Ovary (tissue), 3 donors: ENCODE measurements at regions not wholly inside any gene's neighbourhood (a gene's known extent, or its start where the extent isn't known, plus 50 kb on each side); places are given as distances from the start of the nearest gene placed in this dataset.

Experiments used
- CTCF ChIP-seq, 3 donors: fragments of 450-650 bp in 2 of 3; fragments of 200-600 bp in 1 of 3; IDR thresholded peaks; one replicate each; pipeline versions ENCODE4 v1.5.1 to v1.8.0; 2016 to 2022; ENCODE audit warnings: antibody characterized with exemption in 3 of 3, mild to moderate bottlenecking in 1 of 3
- EP300 ChIP-seq: sonication (generic); formaldehyde crosslinking; IDR thresholded peaks from one replicate; pipeline ENCODE4 v1.6.1; 2017; ENCODE audit warnings: antibody characterized with exemption
- POLR2A ChIP-seq: fragments of 450-650 bp; IDR thresholded peaks from one replicate; pipeline ENCODE4 v1.6.1; 2017; ENCODE audit warnings: antibody characterized with exemption, mild to moderate bottlenecking, moderate library complexity
- donor health status: DM: no; HTN: no; CAD: no.

- TF ChIP-seq CTCF (IDR thresholded peaks at IDR 0.05) (no peak), POLR2A (no peak), EP300 (no peak)
Measured at GRCh38 chr3:166696103-166696502, 684.0 kb downstream of the ZBBX start.
